ENCODE measurements at regions not wholly inside any gene's neighbourhood (a gene's known extent, or its start where the extent isn't known, plus 50 kb on each side); places are given as distances from the start of the nearest gene placed in this dataset.

DNA sequence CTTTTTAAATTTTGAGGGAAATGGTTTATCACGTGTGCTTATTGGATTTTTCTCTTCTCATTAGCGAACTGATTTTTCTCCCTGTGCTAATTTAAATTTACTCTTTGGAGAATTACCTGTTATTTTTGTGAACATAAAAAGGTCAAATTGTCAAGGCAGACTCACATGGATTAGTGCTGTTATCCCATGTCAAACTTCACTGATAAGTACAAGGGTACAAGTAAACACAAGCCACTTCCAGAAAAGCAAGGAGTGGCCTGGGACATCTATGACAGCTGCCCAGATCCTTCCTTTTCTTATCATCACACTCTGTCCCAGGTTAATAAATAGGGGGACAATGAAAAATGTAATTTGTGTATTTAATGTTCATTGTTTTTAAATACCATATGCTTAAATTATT lies 901.2 kb downstream of the LTN1 start:
- no peak for DNase-seq
- no peak for ATAC-seq
- Histone ChIP-seq H3K36me3 (replicated peaks in 1 of 2; ENCODE audit: insufficient read depth in 1 of 2, low read depth in 2 of 2) (no peaks in the 10 kb centered on the region), H3K27me3 (no peaks in the 10 kb centered on the region), H3K4me3 (no peak overlapping the region), H3K27ac (no peak overlapping the region), H3K9me3 (no peaks in the 10 kb centered on the region), H3K4me1 (peaks cover 3% of the 10 kb centered on the region)
- TF ChIP-seq CTCF (IDR thresholded peaks at IDR 0.05) (no peak), POLR2A (IDR thresholded peaks at IDR 0.05) (no peak)
- 39 to 41% methylated on average over 2 of the region's 2 CpGs for WGBS, 2 donors
- intact Hi-C loops (cut with DNase I): no loop called here

DNA sequence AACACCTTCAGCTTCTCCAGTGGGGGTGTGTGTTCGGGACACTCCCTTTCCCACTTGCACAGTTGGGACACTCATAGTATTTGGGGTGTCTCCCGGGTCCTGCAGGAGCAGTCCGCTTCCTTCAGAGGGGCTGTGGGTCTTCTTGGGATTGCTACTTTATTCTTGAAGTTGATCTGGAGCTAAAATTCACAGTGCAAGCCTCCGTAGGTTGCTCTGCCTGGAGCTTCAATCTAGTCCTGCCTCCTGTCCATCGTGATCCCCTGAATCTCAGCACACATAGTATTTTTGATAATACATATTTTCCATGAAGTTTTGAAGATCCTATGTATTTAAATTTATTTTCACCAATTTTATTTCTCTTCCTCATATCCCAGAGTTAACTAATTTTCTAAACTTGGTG lies 902.1 kb downstream of the LTN1 start:
- no peak for ATAC-seq
- WGBS, 2 donors: 88 to 90% methylated on average over 4 to 5 of the region's 5 CpGs
- no peak overlapping the region for H3K4me3 ChIP-seq
- no peaks in the 10 kb centered on the region for H3K27me3 ChIP-seq
- peaks cover 3% of the 10 kb centered on the region for H3K4me1 ChIP-seq
- H3K36me3 ChIP-seq (replicated peaks in 1 of 2; ENCODE audit: insufficient read depth in 1 of 2, low read depth in 2 of 2): no peaks in the 10 kb centered on the region
- no peak overlapping the region for H3K27ac ChIP-seq
- no peak for DNase-seq
- intact Hi-C loops (cut with DNase I): no loop called here
- no peaks in the 10 kb centered on the region for H3K9me3 ChIP-seq
- no peak for TF ChIP-seq CTCF (IDR thresholded peaks at IDR 0.05)
- no peak for TF ChIP-seq POLR2A (IDR thresholded peaks at IDR 0.05)

GRCh38 chr21:28089599-28090441 lies 902.9 kb downstream of the LTN1 start:
- WGBS, 2 donors: 84 to 89% methylated on average over 10 to 11 of the region's 11 CpGs
- Histone ChIP-seq H3K4me1 (peaks cover 3% of the 10 kb centered on the region), H3K36me3 (replicated peaks in 1 of 2; ENCODE audit: insufficient read depth in 1 of 2, low read depth in 2 of 2) (no peaks in the 10 kb centered on the region), H3K9me3 (no peaks in the 10 kb centered on the region), H3K27me3 (no peaks in the 10 kb centered on the region), H3K27ac (no peak overlapping the region), H3K4me3 (no peak overlapping the region)
- intact Hi-C loops (cut with DNase I): no loop called here
- no peak for TF ChIP-seq POLR2A (IDR thresholded peaks at IDR 0.05)
- TF ChIP-seq CTCF (IDR thresholded peaks at IDR 0.05): no peak
- DNase-seq (no peak), ATAC-seq (no peak)

- Histone ChIP-seq H3K4me1 (peaks cover 3% of the 10 kb centered on the region), H3K36me3 (replicated peaks in 1 of 2; ENCODE audit: insufficient read depth in 1 of 2, low read depth in 2 of 2) (no peaks in the 10 kb centered on the region), H3K27me3 (no peaks in the 10 kb centered on the region), H3K9me3 (no peaks in the 10 kb centered on the region), H3K4me3 (no peak overlapping the region), H3K27ac (no peak overlapping the region)
- WGBS, 2 donors: 89 to 90% methylated on average over 6 of the region's 6 CpGs
- intact Hi-C loops (cut with DNase I): no loop called here
- ATAC-seq: no peak
- no peak for DNase-seq
- no peak for TF ChIP-seq CTCF (IDR thresholded peaks at IDR 0.05)
- no peak for TF ChIP-seq POLR2A (IDR thresholded peaks at IDR 0.05)
Measured at GRCh38 chr21:28086861-28087581, 905.7 kb downstream of the LTN1 start.
